Astrocyte (in vitro differentiated cells and primary cell): ENCODE measurements at regions not wholly inside any gene's neighbourhood (a gene's known extent, or its start where the extent isn't known, plus 50 kb on each side); places are given as distances from the start of the nearest gene placed in this dataset.

Experiments
- EZH2 ChIP-seq: IDR thresholded peaks from 2 replicates; pipeline ENCODE4 v1.6.1; 2012; ENCODE audit warnings: mild to moderate bottlenecking, low read length, inconsistent platforms; ENCODE audit not compliant: insufficient read depth
- TF ChIP-seq, protein P1 (sequence below): IDR thresholded peaks from 2 replicates; pipeline ENCODE4 v1.5.1; 2011; ENCODE audit warnings: low read depth, mild to moderate bottlenecking, inconsistent platforms, low read length, moderate library complexity; ENCODE audit not compliant: insufficient read depth

DNA sequence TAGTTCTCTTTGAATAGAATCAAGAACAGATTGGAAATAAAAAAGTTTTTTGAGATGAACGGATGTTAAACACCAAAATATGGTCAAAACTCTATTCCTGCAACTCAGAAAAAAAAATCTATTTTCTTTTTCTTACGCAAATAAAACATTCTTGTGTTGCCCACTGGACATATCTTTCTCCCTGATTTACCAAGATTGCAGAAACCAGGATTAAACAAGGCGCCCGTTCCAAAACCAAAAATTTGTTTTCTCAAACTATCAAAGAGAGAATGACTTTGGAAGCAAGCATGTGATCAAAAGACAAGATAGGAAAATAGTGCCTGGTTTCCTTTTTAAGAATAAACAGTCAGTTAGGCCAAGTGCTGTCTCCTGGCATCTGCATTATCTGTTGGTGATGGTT lies 273.1 kb downstream of the CLIC5 start:
- TF ChIP-seq, protein P1, sequence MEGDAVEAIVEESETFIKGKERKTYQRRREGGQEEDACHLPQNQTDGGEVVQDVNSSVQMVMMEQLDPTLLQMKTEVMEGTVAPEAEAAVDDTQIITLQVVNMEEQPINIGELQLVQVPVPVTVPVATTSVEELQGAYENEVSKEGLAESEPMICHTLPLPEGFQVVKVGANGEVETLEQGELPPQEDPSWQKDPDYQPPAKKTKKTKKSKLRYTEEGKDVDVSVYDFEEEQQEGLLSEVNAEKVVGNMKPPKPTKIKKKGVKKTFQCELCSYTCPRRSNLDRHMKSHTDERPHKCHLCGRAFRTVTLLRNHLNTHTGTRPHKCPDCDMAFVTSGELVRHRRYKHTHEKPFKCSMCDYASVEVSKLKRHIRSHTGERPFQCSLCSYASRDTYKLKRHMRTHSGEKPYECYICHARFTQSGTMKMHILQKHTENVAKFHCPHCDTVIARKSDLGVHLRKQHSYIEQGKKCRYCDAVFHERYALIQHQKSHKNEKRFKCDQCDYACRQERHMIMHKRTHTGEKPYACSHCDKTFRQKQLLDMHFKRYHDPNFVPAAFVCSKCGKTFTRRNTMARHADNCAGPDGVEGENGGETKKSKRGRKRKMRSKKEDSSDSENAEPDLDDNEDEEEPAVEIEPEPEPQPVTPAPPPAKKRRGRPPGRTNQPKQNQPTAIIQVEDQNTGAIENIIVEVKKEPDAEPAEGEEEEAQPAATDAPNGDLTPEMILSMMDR, result no peak
- no peak for TF ChIP-seq EZH2
